Hematopoietic multipotent progenitor cell treated with erythropoietin and hydrocortisone succinate and interleukin-3 and kit ligand, for 15 days (in vitro differentiated cells): ENCODE measurements at regions not wholly inside any gene's neighbourhood (a gene's known extent, or its start where the extent isn't known, plus 50 kb on each side); places are given as distances from the start of the nearest gene placed in this dataset.
"Not testable (repeated sequence)": the region's sequence is repeated elsewhere in the genome, so short reads cannot be mapped to it uniquely, and the experiment has no call there.

Experiments
- DNase-seq: peaks from one replicate; pipeline ENCODE4 v3.0.0-alpha.2; 2015; ENCODE audit warnings: low spot score

GRCh38 chr13:88417801-88418200 is 746.6 kb downstream of the SLITRK5 start:
- no peak for DNase-seq

- DNase-seq = no peak
Measured at GRCh38 chr13:88424463-88424862, 753.3 kb downstream of the SLITRK5 start.

DNA sequence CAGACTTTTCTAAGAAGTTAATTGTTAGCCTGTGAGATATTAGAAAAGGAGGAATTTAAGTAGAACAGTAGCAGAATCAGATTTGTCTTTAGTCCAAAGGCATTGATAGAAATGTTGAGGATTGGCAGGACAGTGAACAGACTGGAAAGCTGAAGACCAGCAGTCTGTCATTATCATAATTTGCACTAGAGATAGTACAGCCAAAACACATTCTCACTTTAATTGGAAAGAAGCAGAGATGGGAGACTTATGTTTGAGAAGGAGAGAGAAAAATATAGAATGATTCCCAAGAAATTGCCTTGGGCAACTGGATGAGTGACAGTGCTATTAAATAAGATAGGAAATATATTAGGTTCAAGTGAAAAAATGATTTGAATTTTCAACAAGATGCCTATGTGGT is 755.5 kb downstream of the SLITRK5 start:
- no peak for DNase-seq

- DNase-seq = no peak
Measured at GRCh38 chr13:88429862-88430261, 758.7 kb downstream of the SLITRK5 start.

DNA sequence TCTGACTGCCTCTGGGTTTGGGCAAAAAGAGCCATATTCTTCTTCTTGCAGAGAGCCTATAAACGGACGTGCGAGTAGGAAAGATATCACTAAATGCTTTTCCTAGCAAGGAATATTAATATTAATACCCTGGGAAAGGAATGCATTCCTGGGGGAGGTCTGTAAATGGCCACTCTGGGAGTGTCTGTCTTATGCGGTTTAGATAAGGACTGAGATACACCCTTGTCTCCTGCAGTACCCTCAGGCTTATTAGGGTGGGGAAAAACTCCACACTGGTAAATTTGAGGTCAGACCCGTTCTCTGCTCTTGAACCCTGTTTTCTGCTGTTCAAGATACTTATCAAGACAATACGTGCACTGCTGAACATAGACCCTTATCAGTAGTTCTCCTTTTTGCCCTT is 763.8 kb downstream of the SLITRK5 start:
- no peak for DNase-seq

GRCh38 chr13:88436974-88437373 is 765.8 kb downstream of the SLITRK5 start:
- no peak for DNase-seq

DNA sequence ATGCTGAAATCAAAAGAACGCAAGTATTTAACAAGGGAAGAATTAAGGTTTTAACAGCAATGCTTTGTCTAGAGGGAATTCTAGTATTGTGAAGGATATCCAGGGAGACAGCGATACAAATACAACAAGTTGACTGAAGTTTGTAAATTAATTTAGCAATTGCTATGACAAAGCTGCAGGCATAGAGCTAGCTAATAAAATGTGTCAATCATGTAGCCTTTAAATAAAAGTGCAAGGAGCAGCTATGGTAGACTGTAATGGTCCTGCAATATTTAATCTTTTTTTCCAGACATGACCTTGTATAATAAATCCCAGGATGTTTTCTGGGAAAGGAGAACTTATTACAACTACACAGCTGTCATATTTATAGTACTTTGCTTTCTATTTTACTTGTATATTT is 779.3 kb downstream of the SLITRK5 start:
- DNase-seq = no peak

DNA sequence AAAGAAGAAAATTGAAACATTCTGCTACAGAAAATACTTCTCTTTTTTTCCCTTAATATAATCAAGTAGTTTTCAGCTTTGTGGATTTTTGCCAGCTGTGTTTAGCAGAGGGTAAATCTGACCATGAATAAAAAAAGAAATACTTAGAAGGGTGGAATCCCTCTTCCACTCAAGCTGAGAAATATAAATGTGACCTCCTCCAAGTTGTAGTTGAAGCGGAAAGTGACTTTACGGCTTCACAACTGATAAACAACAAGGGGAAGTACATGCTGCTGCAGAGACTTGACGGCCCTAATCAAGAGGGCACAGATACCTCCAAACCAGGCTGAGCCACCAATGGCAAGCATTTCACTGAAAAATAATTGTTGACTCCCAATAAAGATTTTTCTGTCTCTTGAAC is 785.0 kb downstream of the SLITRK5 start:
- DNase-seq = no peak

DNA sequence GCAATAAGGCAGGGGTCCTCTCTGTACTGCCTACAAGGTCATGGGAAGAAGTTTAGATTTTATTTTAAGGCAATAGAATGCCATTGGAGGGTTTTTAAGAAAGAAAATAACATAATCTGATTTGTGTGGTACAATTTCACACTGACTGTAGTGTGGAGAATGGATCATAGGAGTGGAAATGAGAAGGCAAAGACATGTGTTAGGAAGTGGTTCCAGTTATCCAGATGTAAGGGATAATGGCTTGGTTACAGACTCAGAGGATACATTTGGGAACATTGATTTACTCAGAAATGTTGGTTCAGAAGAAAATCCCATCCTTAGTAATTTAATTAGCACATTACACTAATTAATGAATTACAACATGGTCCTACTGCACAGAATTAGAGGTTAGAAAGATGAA is 788.2 kb downstream of the SLITRK5 start:
- no peak for DNase-seq

- DNase-seq = no peak
Measured at GRCh38 chr13:88461272-88462009, 790.3 kb downstream of the SLITRK5 start.

- DNase-seq = no peak
Measured at GRCh38 chr13:88464851-88465250, 793.7 kb downstream of the SLITRK5 start.

DNA sequence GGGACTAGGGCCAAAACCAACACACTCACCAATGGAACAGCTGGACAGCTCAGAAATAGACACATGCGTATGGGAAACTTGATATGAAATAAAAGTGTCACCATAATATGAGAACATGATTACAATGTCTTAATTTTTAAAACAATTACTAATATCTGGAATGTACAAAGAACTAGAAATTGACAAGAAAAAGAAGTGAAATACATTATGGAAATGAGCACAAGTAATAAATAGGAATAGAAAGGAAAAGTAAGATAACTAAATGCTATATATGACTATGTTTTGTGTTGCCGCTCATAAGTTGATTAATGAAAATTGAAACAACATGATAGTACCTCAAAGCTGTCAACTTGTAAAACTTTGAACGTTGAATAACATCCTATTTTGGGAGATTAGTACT is 801.1 kb downstream of the SLITRK5 start:
- DNase-seq = no peak

GRCh38 chr13:88483202-88483601 is 812.0 kb downstream of the SLITRK5 start:
- DNase-seq = no peak

GRCh38 chr13:88507909-88508308 is 836.7 kb downstream of the SLITRK5 start:
- DNase-seq = no peak

GRCh38 chr13:88512993-88513392 is 841.8 kb downstream of the SLITRK5 start:
- DNase-seq = not testable (repeated sequence)

GRCh38 chr13:88526186-88526852 is 855.1 kb downstream of the SLITRK5 start:
- no peak for DNase-seq

DNA sequence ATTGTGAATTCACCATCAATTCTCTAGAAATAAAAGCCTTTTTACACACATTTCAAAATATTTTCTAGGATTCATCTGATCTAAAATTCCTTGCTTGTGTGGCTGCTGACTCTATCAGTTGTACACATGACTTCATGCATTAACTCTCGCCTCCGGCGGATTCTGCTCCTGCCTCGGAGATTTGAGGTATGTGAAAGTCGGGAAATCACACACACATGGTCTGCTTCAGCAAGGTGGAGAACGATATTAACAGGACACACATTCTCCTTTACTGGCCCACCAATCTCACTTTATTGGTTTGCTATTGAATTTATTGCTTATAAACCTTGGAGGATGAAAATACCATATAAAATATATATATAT is 855.7 kb downstream of the SLITRK5 start:
- DNase-seq = no peak

GRCh38 chr13:88541994-88542393 is 870.8 kb downstream of the SLITRK5 start:
- no peak for DNase-seq

- no peak for DNase-seq
Measured at GRCh38 chr13:88544836-88545235, 873.7 kb downstream of the SLITRK5 start.

DNA sequence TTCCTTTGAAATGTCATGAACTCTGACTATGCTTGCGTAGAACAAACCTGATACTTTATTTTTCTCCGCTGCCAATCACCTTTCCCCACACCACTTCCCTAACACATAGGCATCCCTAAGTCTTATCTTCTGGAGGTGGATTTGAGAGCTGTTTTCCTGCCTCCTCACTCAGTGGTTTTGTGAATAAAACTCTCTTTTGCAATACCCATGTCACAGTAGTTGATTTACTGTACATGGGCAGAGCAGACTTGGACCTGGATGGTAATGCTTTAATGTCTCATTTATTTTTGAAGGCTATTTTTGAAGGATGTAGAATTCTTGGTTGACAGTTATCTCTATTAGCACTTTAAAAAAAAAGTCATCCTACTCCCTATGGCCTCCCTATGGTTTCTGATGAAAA is 881.8 kb downstream of the SLITRK5 start:
- no peak for DNase-seq

GRCh38 chr13:88565566-88565965 is 894.4 kb downstream of the SLITRK5 start:
- DNase-seq = no peak

DNA sequence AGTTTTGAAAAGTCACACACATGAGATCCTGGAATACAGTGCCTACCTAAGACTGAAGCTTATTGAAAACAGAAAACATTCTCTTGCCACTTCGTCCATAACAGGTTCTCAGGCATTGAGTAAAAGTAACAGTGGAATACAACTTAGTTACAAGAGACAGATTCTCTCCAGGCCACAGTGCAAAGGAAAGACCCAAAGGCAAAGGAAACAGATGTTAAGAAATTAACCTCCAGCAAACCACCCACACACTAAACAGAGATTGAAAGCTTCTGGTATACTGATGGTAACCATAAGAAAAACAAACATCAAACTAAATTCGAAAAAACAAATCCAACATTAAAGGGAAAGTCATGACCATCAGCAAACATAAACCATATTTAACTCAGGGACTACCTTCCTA is 914.7 kb downstream of the SLITRK5 start:
- no peak for DNase-seq

- peak; percentile 4 for DNase-seq
Measured at GRCh38 chr13:88586263-88586662, 915.1 kb downstream of the SLITRK5 start.

GRCh38 chr13:88590574-88590973 is 919.4 kb downstream of the SLITRK5 start:
- no peak for DNase-seq
